ENCODE measurements at regions not wholly inside any gene's neighbourhood (a gene's known extent, or its start where the extent isn't known, plus 50 kb on each side); places are given as distances from the start of the nearest gene placed in this dataset.

DNA sequence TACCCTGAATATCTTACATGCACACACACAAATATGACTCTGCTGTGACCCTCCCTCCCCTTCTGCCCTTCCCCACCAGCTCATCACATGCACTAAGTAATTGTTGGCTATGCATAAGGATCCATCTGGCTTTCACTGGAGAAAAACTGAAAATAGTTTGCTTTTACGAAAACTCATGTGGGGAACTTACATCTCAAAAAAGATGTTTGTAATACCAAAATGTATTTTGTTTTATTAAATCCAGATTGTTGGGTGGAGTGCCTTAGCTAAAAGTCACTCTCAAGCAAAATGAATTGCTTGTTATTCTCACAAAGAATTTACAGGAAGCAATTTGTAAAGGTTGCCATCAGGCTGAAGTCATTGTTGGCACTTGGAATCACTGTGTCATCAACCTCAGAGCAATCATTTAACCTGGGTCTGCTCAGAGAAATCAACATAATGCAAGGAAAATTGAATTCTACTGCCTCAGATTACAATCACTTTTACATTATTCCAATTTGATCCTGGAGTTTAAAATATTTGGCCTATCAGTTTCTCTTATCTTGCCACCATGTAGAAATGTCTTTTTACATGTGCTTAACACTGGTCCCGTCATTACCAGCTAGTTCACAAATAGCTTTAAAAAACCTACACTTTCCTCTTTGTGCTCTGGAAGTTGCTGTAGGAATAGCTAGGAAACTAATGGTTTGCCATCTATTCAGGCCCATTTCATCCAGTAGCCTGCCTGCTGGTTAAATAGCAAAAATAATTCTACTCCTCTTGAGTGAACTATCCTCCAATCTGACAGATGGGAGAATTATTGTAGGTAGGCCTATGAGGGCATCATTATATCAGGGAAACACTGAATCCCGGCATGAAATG is 90.3 kb upstream of the TMEM17 start (continued):
- TF ChIP-seq, protein P1, sequence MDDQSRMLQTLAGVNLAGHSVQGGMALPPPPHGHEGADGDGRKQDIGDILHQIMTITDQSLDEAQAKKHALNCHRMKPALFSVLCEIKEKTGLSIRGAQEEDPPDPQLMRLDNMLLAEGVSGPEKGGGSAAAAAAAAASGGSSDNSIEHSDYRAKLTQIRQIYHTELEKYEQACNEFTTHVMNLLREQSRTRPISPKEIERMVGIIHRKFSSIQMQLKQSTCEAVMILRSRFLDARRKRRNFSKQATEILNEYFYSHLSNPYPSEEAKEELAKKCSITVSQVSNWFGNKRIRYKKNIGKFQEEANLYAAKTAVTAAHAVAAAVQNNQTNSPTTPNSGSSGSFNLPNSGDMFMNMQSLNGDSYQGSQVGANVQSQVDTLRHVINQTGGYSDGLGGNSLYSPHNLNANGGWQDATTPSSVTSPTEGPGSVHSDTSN (IDR thresholded peaks at IDR 0.05), result peak; percentile 98
- TF ChIP-seq FOSL2 (IDR thresholded peaks at IDR 0.05; ENCODE audit: borderline replicate concordance, low read depth), result peak; percentile 92
- TF ChIP-seq, protein P2, sequence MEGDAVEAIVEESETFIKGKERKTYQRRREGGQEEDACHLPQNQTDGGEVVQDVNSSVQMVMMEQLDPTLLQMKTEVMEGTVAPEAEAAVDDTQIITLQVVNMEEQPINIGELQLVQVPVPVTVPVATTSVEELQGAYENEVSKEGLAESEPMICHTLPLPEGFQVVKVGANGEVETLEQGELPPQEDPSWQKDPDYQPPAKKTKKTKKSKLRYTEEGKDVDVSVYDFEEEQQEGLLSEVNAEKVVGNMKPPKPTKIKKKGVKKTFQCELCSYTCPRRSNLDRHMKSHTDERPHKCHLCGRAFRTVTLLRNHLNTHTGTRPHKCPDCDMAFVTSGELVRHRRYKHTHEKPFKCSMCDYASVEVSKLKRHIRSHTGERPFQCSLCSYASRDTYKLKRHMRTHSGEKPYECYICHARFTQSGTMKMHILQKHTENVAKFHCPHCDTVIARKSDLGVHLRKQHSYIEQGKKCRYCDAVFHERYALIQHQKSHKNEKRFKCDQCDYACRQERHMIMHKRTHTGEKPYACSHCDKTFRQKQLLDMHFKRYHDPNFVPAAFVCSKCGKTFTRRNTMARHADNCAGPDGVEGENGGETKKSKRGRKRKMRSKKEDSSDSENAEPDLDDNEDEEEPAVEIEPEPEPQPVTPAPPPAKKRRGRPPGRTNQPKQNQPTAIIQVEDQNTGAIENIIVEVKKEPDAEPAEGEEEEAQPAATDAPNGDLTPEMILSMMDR (IDR thresholded peaks at IDR 0.05), result no peak
- TF ChIP-seq GATA2 (CRISPR knock-in tag; IDR thresholded peaks at IDR 0.05), result peak; percentile 78
- TF ChIP-seq POLR2AphosphoS5 (IDR thresholded peaks at IDR 0.05; ENCODE audit: low read depth, low read length), result peak; percentile 90
- peak; percentile 40 for TF ChIP-seq CHD2 (IDR thresholded peaks at IDR 0.05; ENCODE audit: low read length, partially characterized antibody)
- peak; percentile 46; the same call in 1 of the 2 replicates for TF ChIP-seq YY1 (IDR thresholded peaks at IDR 0.05; ENCODE audit: low read depth)
- peak; percentile 85; the same call in 1 of the 2 replicates for TF ChIP-seq SIN3A (IDR thresholded peaks at IDR 0.05; ENCODE audit: borderline replicate concordance, low read depth, low read length)
- no peak for TF ChIP-seq RFX5 (IDR thresholded peaks at IDR 0.05; ENCODE audit: low read length)
- no peak for TF ChIP-seq EZH2phosphoT487 (IDR thresholded peaks at IDR 0.05; ENCODE audit: borderline replicate concordance, low read depth)

DNA sequence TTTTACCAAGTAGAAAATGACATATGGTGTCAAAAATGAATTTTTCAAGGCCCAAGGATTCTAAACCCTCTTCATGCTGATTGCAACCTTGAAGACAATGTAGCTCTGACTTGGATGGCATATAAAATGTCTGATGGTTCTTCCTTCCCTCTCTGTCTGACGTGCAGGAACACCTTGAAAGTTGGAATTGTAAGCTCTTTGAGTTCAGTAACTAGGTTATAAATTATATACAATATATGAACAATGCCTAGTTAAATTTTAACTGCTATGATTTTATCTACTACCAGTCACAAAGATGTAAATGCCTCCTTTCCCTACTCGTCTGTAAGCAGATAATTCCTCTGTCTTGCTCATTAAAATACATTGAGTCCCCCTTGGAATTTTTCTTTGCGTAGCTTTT is 89.5 kb upstream of the TMEM17 start:
- Histone ChIP-seq H3K9me2 (no peaks in the 10 kb centered on the region), H3K9ac (peak overlapping the region; percentile 55; the same call in 1 of the 2 replicates), H3K4me2 (peak overlapping the region; percentile 41; the same call in 1 of the 2 replicates), H2AFZ (ENCODE audit: low read depth) (no peak overlapping the region), H4K20me1 (ENCODE audit: insufficient read depth) (no peaks in the 10 kb centered on the region), H3F3A (replicated peaks; ENCODE audit: insufficient read depth) (peaks cover 35% of the 10 kb centered on the region), H3K36me3 (replicated peaks in 1 of 2; ENCODE audit: control insufficient read depth in 1 of 2, insufficient read depth in 2 of 2, low read length in 1 of 2) (no peaks in the 10 kb centered on the region), H3K4me3 (ENCODE audit: low read depth in 2 of 2, low read length in 1 of 2) (no peak overlapping the region), H3K27me3 (ENCODE audit: insufficient read depth) (no peaks in the 10 kb centered on the region), H3K9me3 (no peaks in the 10 kb centered on the region), H3K4me1 (ENCODE audit: control insufficient read depth in 1 of 2, insufficient read depth in 2 of 2, low read depth in 1 of 2, low read length in 1 of 2) (peaks cover 12 to 19% of the 10 kb centered on the region in 2 experiments; a peak in 3 of 4 replicates), H3K79me2 (ENCODE audit: insufficient read depth) (no peaks in the 10 kb centered on the region), H3K27ac (ENCODE audit: low read depth in 2 of 2, low read length in 1 of 2) (peak overlapping the region; percentile 93 to 95)
- ChIA-PET CTCF (interaction anchor here (1.0 to 1.8 kb wide), 7 partner anchors 8 to 180 kb away, joined by 3 to 9 read pairs (median 3); partner anchors contain the start of genes EHBP1 and TMEM17), POLR2A (no interaction called here)
- WGBS (ENCODE audit: low lambda C conversion rate), result 69% methylated on average over 3 of the region's 3 CpGs
- no peak for TF ChIP-seq EZH2phosphoT487 (IDR thresholded peaks at IDR 0.05; ENCODE audit: borderline replicate concordance, low read depth)
- TF ChIP-seq EP300 (IDR thresholded peaks at IDR 0.05; ENCODE audit: borderline replicate concordance in 1 of 2, low read depth in 1 of 2, low read length in 1 of 2), result no peak
- TF ChIP-seq, protein P1 (IDR thresholded peaks at IDR 0.05), result no peak
- TF ChIP-seq CHD2 (IDR thresholded peaks at IDR 0.05; ENCODE audit: low read length, partially characterized antibody), result no peak
- TF ChIP-seq FOSL2 (IDR thresholded peaks at IDR 0.05; ENCODE audit: borderline replicate concordance, low read depth), result no peak
- TF ChIP-seq MEF2A (IDR thresholded peaks at IDR 0.05; ENCODE audit: borderline replicate concordance, low read depth), result no peak
- no peak for TF ChIP-seq JUND (IDR thresholded peaks at IDR 0.05)
- TF ChIP-seq RAD21 (IDR thresholded peaks at IDR 0.05; ENCODE audit: low read length), result no peak
- TF ChIP-seq RFX5 (IDR thresholded peaks at IDR 0.05; ENCODE audit: low read length), result no peak
- no peak for TF ChIP-seq RCOR1 (IDR thresholded peaks at IDR 0.05; ENCODE audit: low read length)
- TF ChIP-seq, protein P3, sequence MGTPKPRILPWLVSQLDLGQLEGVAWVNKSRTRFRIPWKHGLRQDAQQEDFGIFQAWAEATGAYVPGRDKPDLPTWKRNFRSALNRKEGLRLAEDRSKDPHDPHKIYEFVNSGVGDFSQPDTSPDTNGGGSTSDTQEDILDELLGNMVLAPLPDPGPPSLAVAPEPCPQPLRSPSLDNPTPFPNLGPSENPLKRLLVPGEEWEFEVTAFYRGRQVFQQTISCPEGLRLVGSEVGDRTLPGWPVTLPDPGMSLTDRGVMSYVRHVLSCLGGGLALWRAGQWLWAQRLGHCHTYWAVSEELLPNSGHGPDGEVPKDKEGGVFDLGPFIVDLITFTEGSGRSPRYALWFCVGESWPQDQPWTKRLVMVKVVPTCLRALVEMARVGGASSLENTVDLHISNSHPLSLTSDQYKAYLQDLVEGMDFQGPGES (IDR thresholded peaks at IDR 0.05; ENCODE audit: low read depth, low read length), result no peak
- TF ChIP-seq FOXM1 (IDR thresholded peaks at IDR 0.05; ENCODE audit: low read depth), result no peak
- no peak for TF ChIP-seq TCF12 (IDR thresholded peaks at IDR 0.05)
- no peak for DNase-seq

All from SK-N-SH (cell line).